HCT116 (cell line): ENCODE measurements at regions not wholly inside any gene's neighbourhood (a gene's known extent, or its start where the extent isn't known, plus 50 kb on each side); places are given as distances from the start of the nearest gene placed in this dataset.

Experiments
- CEBPB ChIP-seq: IDR thresholded peaks from 2 replicates; pipeline ENCODE4 v1.6.1; 2012; ENCODE audit warnings: low read depth
- ELF1 ChIP-seq: IDR thresholded peaks from 2 replicates; pipeline ENCODE4 v1.6.1; 2012; ENCODE audit warnings: low read depth, borderline replicate concordance
- POLR2A ChIP-seq: IDR thresholded peaks from 2 replicates; pipeline ENCODE4 v1.7.0; 2011; ENCODE audit warnings: borderline replicate concordance; ENCODE audit not compliant: insufficient read depth, insufficient read length; ENCODE audit errors: extremely low read depth
- POLR2AphosphoS5 ChIP-seq: IDR thresholded peaks from 2 replicates; pipeline ENCODE4 v1.6.1; 2011; ENCODE audit warnings: mild to moderate bottlenecking, low read depth, low read length, moderate library complexity
- YY1 ChIP-seq: IDR thresholded peaks from 2 replicates; pipeline ENCODE4 v1.6.1; 2011; ENCODE audit warnings: low read length, low read depth, moderate library complexity, mild to moderate bottlenecking; ENCODE audit not compliant: insufficient replicate concordance; ENCODE audit errors: extremely low read depth
- ZFX ChIP-seq: fragments of 450-650 bp; IDR thresholded peaks from 2 replicates; pipeline ENCODE4 v1.6.1; 2017
- ZNF274 ChIP-seq: fragments of 200-500 bp; sonication (Bioruptor generic); IDR thresholded peaks from 2 replicates; pipeline ENCODE4 v1.6.1; 2014; ENCODE audit warnings: mild to moderate bottlenecking, low read depth, low read length, inconsistent platforms
- TF ChIP-seq, protein P1 (sequence below), 3 experiments: fragments of 200-600 bp in 1 of 3; sonication (generic) in 1 of 3; IDR thresholded peaks in 2 of 3; conservative IDR thresholded peaks in 1 of 3; 2 replicates each; pipeline ENCODE4 v1.5.1; 2012 to 2017; ENCODE audit warnings: low read depth in 2 of 3, low read length in 2 of 3, antibody characterized with exemption in 1 of 3, borderline replicate concordance in 1 of 3, control low read depth in 1 of 3, mild to moderate bottlenecking in 1 of 3, mixed read lengths in 1 of 3, mixed run types in 1 of 3, moderate library complexity in 1 of 3; ENCODE audit not compliant: insufficient read depth in 1 of 3
- TF ChIP-seq, protein P2 (sequence below): IDR thresholded peaks from 2 replicates; pipeline ENCODE4 v1.6.1; 2012; ENCODE audit warnings: low read depth

DNA sequence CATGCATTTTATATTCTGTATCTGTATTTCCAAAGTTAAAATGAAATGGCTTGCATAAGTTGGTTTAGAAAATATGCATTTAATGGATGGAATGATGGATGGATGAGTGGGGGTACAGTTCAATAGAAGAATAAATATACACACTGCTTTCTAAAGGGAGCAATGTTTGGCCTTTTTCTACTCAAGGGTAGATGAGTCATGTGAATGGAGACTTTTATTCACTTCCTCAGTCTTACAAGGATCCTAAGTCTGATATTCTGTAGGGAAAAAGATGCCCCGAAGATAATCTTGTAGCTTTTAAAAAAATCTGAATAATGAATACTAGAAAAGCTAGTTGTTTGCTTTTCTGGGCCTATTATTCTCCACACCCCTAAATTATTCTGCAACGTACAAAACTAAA is 2112.1 kb downstream of the MAT2B start:
- TF ChIP-seq ZNF274: no peak
- TF ChIP-seq CEBPB: no peak
- no peak for TF ChIP-seq YY1
- TF ChIP-seq, protein P1, sequence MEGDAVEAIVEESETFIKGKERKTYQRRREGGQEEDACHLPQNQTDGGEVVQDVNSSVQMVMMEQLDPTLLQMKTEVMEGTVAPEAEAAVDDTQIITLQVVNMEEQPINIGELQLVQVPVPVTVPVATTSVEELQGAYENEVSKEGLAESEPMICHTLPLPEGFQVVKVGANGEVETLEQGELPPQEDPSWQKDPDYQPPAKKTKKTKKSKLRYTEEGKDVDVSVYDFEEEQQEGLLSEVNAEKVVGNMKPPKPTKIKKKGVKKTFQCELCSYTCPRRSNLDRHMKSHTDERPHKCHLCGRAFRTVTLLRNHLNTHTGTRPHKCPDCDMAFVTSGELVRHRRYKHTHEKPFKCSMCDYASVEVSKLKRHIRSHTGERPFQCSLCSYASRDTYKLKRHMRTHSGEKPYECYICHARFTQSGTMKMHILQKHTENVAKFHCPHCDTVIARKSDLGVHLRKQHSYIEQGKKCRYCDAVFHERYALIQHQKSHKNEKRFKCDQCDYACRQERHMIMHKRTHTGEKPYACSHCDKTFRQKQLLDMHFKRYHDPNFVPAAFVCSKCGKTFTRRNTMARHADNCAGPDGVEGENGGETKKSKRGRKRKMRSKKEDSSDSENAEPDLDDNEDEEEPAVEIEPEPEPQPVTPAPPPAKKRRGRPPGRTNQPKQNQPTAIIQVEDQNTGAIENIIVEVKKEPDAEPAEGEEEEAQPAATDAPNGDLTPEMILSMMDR (IDR thresholded peaks at IDR 0.05 in 2 of 3, conservative IDR thresholded peaks at IDR 0.05 in 1 of 3; ENCODE audit: borderline replicate concordance in 1 of 3, insufficient read depth in 1 of 3, low read depth in 2 of 3, low read length in 2 of 3): no peak
- no peak for TF ChIP-seq ELF1
- no peak for TF ChIP-seq ZFX
- TF ChIP-seq POLR2AphosphoS5: no peak
- no peak for TF ChIP-seq POLR2A
- TF ChIP-seq, protein P2, sequence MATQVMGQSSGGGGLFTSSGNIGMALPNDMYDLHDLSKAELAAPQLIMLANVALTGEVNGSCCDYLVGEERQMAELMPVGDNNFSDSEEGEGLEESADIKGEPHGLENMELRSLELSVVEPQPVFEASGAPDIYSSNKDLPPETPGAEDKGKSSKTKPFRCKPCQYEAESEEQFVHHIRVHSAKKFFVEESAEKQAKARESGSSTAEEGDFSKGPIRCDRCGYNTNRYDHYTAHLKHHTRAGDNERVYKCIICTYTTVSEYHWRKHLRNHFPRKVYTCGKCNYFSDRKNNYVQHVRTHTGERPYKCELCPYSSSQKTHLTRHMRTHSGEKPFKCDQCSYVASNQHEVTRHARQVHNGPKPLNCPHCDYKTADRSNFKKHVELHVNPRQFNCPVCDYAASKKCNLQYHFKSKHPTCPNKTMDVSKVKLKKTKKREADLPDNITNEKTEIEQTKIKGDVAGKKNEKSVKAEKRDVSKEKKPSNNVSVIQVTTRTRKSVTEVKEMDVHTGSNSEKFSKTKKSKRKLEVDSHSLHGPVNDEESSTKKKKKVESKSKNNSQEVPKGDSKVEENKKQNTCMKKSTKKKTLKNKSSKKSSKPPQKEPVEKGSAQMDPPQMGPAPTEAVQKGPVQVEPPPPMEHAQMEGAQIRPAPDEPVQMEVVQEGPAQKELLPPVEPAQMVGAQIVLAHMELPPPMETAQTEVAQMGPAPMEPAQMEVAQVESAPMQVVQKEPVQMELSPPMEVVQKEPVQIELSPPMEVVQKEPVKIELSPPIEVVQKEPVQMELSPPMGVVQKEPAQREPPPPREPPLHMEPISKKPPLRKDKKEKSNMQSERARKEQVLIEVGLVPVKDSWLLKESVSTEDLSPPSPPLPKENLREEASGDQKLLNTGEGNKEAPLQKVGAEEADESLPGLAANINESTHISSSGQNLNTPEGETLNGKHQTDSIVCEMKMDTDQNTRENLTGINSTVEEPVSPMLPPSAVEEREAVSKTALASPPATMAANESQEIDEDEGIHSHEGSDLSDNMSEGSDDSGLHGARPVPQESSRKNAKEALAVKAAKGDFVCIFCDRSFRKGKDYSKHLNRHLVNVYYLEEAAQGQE: no peak
